Transverse colon (tissue), 4 donors: ENCODE measurements at regions not wholly inside any gene's neighbourhood (a gene's known extent, or its start where the extent isn't known, plus 50 kb on each side); places are given as distances from the start of the nearest gene placed in this dataset.

Experiments used
- CTCF ChIP-seq, 5 experiments: fragments of 200-600 bp in 3 of 5; fragments of 450-650 bp in 2 of 5; sonication (generic) in 3 of 5; IDR thresholded peaks; 1 replicate in 2 of 5; 2 replicates in 3 of 5; pipeline ENCODE4 v1.5.1; 2016 to 2017; ENCODE audit warnings: antibody characterized with exemption in 5 of 5, inconsistent platforms in 3 of 5, mild to moderate bottlenecking in 2 of 5, moderate library complexity in 1 of 5
- EP300 ChIP-seq: sonication (generic); formaldehyde crosslinking; IDR thresholded peaks from one replicate; pipeline ENCODE4 v1.6.1; 2017; ENCODE audit warnings: antibody characterized with exemption, low read depth
- POLR2A ChIP-seq: fragments of 450-650 bp; IDR thresholded peaks from one replicate; pipeline ENCODE4 v1.6.1; 2016; ENCODE audit warnings: antibody characterized with exemption, mild to moderate bottlenecking, moderate library complexity
- POLR2AphosphoS5 ChIP-seq, 3 donors: sonication (generic); formaldehyde crosslinking; IDR thresholded peaks; one replicate each; pipeline ENCODE4 v1.6.1; 2016; ENCODE audit warnings: antibody characterized with exemption in 3 of 3

DNA sequence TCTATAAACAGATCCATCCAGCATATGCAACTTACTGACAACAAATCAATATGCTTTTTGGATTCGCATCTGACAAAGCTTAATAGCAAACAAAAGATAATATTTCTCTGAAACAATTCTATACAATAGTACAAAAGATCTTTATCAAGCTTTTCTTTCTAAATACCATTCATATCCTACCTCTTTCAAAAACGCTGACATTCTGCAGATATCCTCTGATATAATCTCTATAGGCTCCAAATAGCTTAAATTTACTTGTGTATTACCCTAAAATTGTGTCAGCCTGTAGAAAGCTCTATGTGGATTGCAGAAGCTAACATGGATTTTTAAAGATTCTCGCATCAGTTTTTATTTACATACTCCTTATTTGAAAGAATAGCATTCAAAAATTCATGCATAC is 260.6 kb downstream of the GASK1B start:
- no peak for TF ChIP-seq CTCF (IDR thresholded peaks at IDR 0.05)
- TF ChIP-seq POLR2AphosphoS5 (IDR thresholded peaks at IDR 0.05), result no peak
- TF ChIP-seq POLR2A, result no peak
- no peak for TF ChIP-seq EP300
